Activated T-helper 2 cell treated with anti-CD3 and anti-CD28 coated beads, Interferon-gamma antibody, Interleukin-2, Interleukin-4, amounts not matched to agents 10 μg/mL and 5 μg/mL and 100 μg/mL, durations not matched to agents 14 hours and 24 hours and 36 hours (primary cell): ENCODE measurements at regions not wholly inside any gene's neighbourhood (a gene's known extent, or its start where the extent isn't known, plus 50 kb on each side); places are given as distances from the start of the nearest gene placed in this dataset.

Experiments
- DNase-seq: peaks from one replicate; pipeline ENCODE4 v3.0.0; 2021; ENCODE audit warnings: low spot score
- H3K27ac Mint-ChIP-seq: one replicate; pipeline ENCODE4 v1.8.0; 2021; ENCODE audit warnings: mixed read lengths
- H3K27me3 Mint-ChIP-seq: one replicate; pipeline ENCODE4 v1.8.0; 2021; ENCODE audit warnings: low read depth, mixed read lengths
- H3K36me3 Mint-ChIP-seq: one replicate; pipeline ENCODE4 v1.8.0; 2021; ENCODE audit warnings: low read depth, mixed read lengths
- H3K4me1 Mint-ChIP-seq: one replicate; pipeline ENCODE4 v1.8.0; 2021; ENCODE audit warnings: low read depth, mixed read lengths
- H3K4me3 Mint-ChIP-seq: one replicate; pipeline ENCODE4 v1.8.0; 2021; ENCODE audit warnings: low read depth, mild to moderate bottlenecking, moderate library complexity, mixed read lengths
- H3K9me3 Mint-ChIP-seq: one replicate; pipeline ENCODE4 v1.8.0; 2021; ENCODE audit warnings: mixed read lengths
- intact Hi-C: fragments of 100-400 bp; cut with micrococcal nuclease; formaldehyde crosslinking; loops from one replicate; pipeline ENCODE4 v1.15.1; 2023

- DNase-seq, result no peak
- H3K27me3 Mint-ChIP-seq, result peaks cover 1% of the 10 kb centered on the region
- no peak overlapping the region for H3K4me3 Mint-ChIP-seq
Measured at GRCh38 chr2:40546439-40547191, 94.7 kb upstream of the SLC8A1 start.

GRCh38 chr2:40548521-40548920 lies 96.6 kb upstream of the SLC8A1 start:
- DNase-seq, result no peak
- H3K36me3 Mint-ChIP-seq, result no peaks in the 10 kb centered on the region
- H3K27ac Mint-ChIP-seq, result no peak overlapping the region
- peaks cover 4% of the 10 kb centered on the region for H3K27me3 Mint-ChIP-seq
- intact Hi-C loops, result no loop called here
- no peak overlapping the region for H3K4me3 Mint-ChIP-seq
- no peaks in the 10 kb centered on the region for H3K9me3 Mint-ChIP-seq
- no peaks in the 10 kb centered on the region for H3K4me1 Mint-ChIP-seq

More at GRCh38 chr2:40546439-40547191, 94.7 kb upstream of the SLC8A1 start:
- intact Hi-C loops, result no loop called here
- Mint-ChIP-seq H3K27ac (no peak overlapping the region), H3K36me3 (no peaks in the 10 kb centered on the region), H3K9me3 (no peaks in the 10 kb centered on the region), H3K4me1 (no peaks in the 10 kb centered on the region)

DNA sequence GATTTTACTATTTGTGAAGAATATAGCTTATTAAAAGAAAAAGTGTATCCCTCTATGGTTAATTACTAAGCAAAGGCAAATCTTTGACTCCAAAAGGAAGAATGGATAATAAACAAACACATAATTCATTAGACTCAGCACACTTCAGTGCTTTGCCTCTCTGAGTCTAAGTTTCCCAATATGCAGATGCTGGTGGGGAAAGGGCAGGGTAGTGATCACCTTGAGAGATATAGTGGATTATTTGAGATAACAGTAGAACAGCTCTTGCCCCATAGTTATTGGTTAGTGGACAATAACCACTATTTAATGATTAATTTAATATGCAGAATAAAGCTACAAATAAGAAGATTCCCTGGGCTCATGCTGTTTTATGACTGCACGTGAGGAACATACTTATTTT lies 98.2 kb upstream of the SLC8A1 start:
- Mint-ChIP-seq H3K9me3 (no peaks in the 10 kb centered on the region), H3K4me1 (peaks cover 2% of the 10 kb centered on the region), H3K27ac (no peak overlapping the region), H3K36me3 (no peaks in the 10 kb centered on the region), H3K4me3 (no peak overlapping the region), H3K27me3 (peaks cover 7% of the 10 kb centered on the region)
- no peak for DNase-seq
- intact Hi-C loops, result loop anchor here (5.0 to 10.0 kb wide), 3 partner anchors 103 to 335 kb away; no protein-coding TSS in a partner anchor

- H3K36me3 Mint-ChIP-seq, result no peaks in the 10 kb centered on the region
- peaks cover 7% of the 10 kb centered on the region for H3K27me3 Mint-ChIP-seq
- peaks cover 2% of the 10 kb centered on the region for H3K4me1 Mint-ChIP-seq
- no peak for DNase-seq
- H3K4me3 Mint-ChIP-seq, result no peak overlapping the region
- H3K9me3 Mint-ChIP-seq, result no peaks in the 10 kb centered on the region
- intact Hi-C loops, result loop anchor here (5.0 to 10.0 kb wide), 3 partner anchors 104 to 336 kb away; no protein-coding TSS in a partner anchor
- no peak overlapping the region for H3K27ac Mint-ChIP-seq
Measured at GRCh38 chr2:40551081-40551480, 99.2 kb upstream of the SLC8A1 start.

DNA sequence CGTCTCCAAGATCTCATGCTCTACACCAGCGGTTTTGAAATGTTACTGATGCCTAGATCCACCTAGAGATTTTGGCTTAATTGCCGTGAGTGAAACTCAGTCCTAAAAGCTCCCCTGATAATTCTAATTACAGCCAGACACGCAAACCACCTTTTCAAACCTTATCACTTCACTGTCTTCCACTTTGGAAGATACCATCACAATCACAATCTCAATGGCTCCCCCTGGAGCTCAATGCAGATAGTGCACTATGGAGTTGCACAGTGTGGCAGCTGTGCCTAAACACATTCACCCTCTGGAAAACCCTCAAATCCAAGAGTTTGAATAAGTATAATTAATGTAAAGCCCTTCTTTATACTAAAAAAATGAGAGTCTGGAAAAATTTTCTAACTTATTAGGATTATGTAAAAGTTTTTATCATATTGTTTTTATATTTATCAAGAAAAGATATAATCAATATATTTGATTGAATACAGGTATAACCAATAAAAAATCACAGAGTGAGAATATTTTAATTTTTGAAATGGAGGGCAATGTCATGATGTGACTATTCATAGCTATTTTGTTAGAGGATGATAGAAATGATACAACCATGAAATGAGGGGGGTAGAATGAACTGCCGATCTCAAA lies 102.9 kb upstream of the SLC8A1 start:
- H3K27me3 Mint-ChIP-seq, result peaks cover 7% of the 10 kb centered on the region
- H3K27ac Mint-ChIP-seq, result no peak overlapping the region
- DNase-seq, result peak; percentile 37
- H3K4me1 Mint-ChIP-seq, result peaks cover 2% of the 10 kb centered on the region
- H3K9me3 Mint-ChIP-seq, result no peaks in the 10 kb centered on the region
- H3K4me3 Mint-ChIP-seq, result no peak overlapping the region
- H3K36me3 Mint-ChIP-seq, result no peaks in the 10 kb centered on the region
- intact Hi-C loops, result loop anchor here (1.0 to 10.0 kb wide), 4 partner anchors 107 to 641 kb away; no protein-coding TSS in a partner anchor

- intact Hi-C loops, result loop anchor here (10.0 kb wide), 2 partner anchors 311 to 341 kb away; no protein-coding TSS in a partner anchor
- DNase-seq, result no peak
- no peak overlapping the region for H3K4me3 Mint-ChIP-seq
- no peaks in the 10 kb centered on the region for H3K9me3 Mint-ChIP-seq
- peaks cover 7% of the 10 kb centered on the region for H3K27me3 Mint-ChIP-seq
- no peak overlapping the region for H3K27ac Mint-ChIP-seq
- peaks cover 2% of the 10 kb centered on the region for H3K4me1 Mint-ChIP-seq
- H3K36me3 Mint-ChIP-seq, result no peaks in the 10 kb centered on the region
Measured at GRCh38 chr2:40556293-40556692, 104.4 kb upstream of the SLC8A1 start.

DNA sequence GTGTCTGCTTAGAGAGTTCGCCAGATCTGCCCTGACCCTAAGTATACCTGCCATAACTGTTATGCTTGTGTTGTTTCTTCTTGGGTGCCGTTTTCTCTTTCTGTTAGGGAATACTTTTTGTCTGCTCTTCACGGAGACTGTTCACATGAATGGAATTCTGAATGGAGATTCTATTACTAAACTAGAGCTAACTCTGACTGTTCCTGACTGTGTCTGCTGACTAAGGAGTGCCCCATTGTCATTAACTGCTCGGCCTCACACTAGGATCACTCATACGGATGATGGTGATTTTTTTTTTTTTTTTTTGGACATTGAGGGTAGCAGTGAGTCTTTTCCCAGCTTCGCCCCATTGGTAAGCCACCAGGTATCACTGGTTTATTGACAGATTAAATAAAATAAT lies 104.8 kb upstream of the SLC8A1 start:
- H3K27me3 Mint-ChIP-seq, result peaks cover 6% of the 10 kb centered on the region
- H3K36me3 Mint-ChIP-seq, result no peaks in the 10 kb centered on the region
- no peaks in the 10 kb centered on the region for H3K9me3 Mint-ChIP-seq
- intact Hi-C loops, result loop anchor here (10.0 kb wide), 2 partner anchors 312 to 342 kb away; no protein-coding TSS in a partner anchor
- H3K4me3 Mint-ChIP-seq, result no peak overlapping the region
- DNase-seq, result no peak
- no peak overlapping the region for H3K27ac Mint-ChIP-seq
- peaks cover 2% of the 10 kb centered on the region for H3K4me1 Mint-ChIP-seq

DNA sequence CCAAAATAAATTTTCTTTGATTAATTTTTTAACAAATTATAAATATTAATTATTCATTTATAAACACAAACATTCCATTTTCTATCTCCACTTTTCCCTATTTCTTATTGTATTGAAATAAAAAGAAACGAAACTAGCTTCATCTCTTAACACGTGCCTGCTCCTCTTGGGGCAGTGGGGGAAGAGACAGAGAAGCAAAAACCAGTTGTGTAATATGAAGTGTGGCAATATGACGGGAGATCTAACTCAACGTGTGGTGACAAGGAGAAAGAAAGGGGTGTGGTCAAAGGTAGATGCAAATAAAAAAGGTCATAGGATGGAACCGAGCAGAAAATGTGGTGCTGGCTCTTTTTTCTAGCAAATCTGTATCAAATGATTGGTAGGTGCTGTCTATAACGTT lies 106.9 kb upstream of the SLC8A1 start:
- Mint-ChIP-seq H3K4me1 (peaks cover 2% of the 10 kb centered on the region), H3K27ac (no peak overlapping the region), H3K27me3 (peaks cover 3% of the 10 kb centered on the region), H3K9me3 (no peaks in the 10 kb centered on the region), H3K36me3 (no peaks in the 10 kb centered on the region), H3K4me3 (no peak overlapping the region)
- intact Hi-C loops, result loop anchor here (10.0 kb wide), 2 partner anchors 314 to 344 kb away; no protein-coding TSS in a partner anchor
- DNase-seq, result no peak

DNA sequence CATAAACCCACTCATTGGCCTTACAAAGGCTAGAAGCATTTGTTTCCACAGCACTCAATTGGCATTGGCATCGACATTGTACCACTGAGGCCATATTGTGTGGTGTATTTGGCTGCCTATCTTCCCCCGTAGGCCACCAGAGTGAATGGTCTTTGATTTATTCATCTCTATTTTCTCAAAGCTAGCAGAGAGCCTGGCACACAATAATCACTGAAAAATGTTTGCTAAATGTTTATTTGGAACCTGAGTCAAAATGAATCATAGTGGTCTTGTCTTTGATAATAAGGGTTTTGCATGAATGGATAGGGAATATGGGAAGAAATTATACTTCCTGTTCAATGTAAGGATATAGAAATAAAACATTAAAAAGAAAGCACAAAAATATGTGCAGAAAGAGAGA lies 107.3 kb upstream of the SLC8A1 start:
- peaks cover 3% of the 10 kb centered on the region for H3K27me3 Mint-ChIP-seq
- no peak overlapping the region for H3K27ac Mint-ChIP-seq
- intact Hi-C loops, result loop anchor here (10.0 kb wide), 2 partner anchors 314 to 344 kb away; no protein-coding TSS in a partner anchor
- DNase-seq, result no peak
- peaks cover 2% of the 10 kb centered on the region for H3K4me1 Mint-ChIP-seq
- H3K36me3 Mint-ChIP-seq, result no peaks in the 10 kb centered on the region
- H3K4me3 Mint-ChIP-seq, result no peak overlapping the region
- no peaks in the 10 kb centered on the region for H3K9me3 Mint-ChIP-seq

GRCh38 chr2:40564184-40564583 lies 112.3 kb upstream of the SLC8A1 start:
- Mint-ChIP-seq H3K9me3 (no peaks in the 10 kb centered on the region), H3K27ac (no peak overlapping the region), H3K4me1 (no peaks in the 10 kb centered on the region), H3K27me3 (no peaks in the 10 kb centered on the region), H3K4me3 (no peak overlapping the region), H3K36me3 (no peaks in the 10 kb centered on the region)
- intact Hi-C loops, result no loop called here
- no peak for DNase-seq

GRCh38 chr2:40579247-40579646 lies 127.4 kb upstream of the SLC8A1 start:
- Mint-ChIP-seq H3K27ac (no peak overlapping the region), H3K9me3 (no peaks in the 10 kb centered on the region), H3K27me3 (no peaks in the 10 kb centered on the region), H3K4me1 (no peaks in the 10 kb centered on the region), H3K36me3 (no peaks in the 10 kb centered on the region), H3K4me3 (no peak overlapping the region)
- intact Hi-C loops, result no loop called here
- no peak for DNase-seq

- Mint-ChIP-seq H3K4me1 (no peaks in the 10 kb centered on the region), H3K4me3 (no peak overlapping the region), H3K9me3 (no peaks in the 10 kb centered on the region), H3K36me3 (no peaks in the 10 kb centered on the region), H3K27me3 (no peaks in the 10 kb centered on the region), H3K27ac (no peak overlapping the region)
- intact Hi-C loops, result no loop called here
- DNase-seq, result no peak
Measured at GRCh38 chr2:40584432-40584831, 132.5 kb upstream of the SLC8A1 start.

DNA sequence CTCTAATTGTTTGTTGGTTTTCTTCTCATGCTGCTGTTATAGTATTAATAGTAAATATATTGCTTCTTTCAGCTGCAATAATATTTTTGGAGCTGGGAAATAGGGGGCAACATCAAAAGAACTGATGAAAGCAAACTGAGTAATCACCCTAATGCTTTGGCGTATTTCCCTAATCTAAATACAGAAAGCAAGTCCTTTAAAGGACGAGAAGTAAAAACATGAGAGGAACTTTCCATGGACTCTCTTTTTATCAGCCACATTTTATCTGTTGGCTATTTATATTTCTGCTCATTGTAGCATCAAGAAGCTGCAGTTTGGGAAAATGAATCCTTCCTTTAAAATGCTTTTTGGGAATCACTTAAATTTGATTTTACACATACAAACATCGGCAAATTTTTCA lies 139.9 kb upstream of the SLC8A1 start:
- Mint-ChIP-seq H3K4me3 (no peak overlapping the region), H3K4me1 (no peaks in the 10 kb centered on the region), H3K9me3 (no peaks in the 10 kb centered on the region), H3K36me3 (no peaks in the 10 kb centered on the region), H3K27ac (no peak overlapping the region), H3K27me3 (no peaks in the 10 kb centered on the region)
- intact Hi-C loops, result no loop called here
- no peak for DNase-seq
